HG03060 (cell line): ENCODE measurements at regions not wholly inside any gene's neighbourhood (a gene's known extent, or its start where the extent isn't known, plus 50 kb on each side); places are given as distances from the start of the nearest gene placed in this dataset.

Experiments
- ATAC-seq: cut with Tn5 transposase; IDR thresholded peaks from one replicate; pipeline ENCODE4 v1.9.1; 2021; ENCODE audit warnings: low read depth, moderate number of reproducible peaks; ENCODE audit not compliant: unreplicated experiment

GRCh38 chr2:53286345-53286744, 481.3 kb upstream of the CHAC2 start:
- no peak for ATAC-seq

DNA sequence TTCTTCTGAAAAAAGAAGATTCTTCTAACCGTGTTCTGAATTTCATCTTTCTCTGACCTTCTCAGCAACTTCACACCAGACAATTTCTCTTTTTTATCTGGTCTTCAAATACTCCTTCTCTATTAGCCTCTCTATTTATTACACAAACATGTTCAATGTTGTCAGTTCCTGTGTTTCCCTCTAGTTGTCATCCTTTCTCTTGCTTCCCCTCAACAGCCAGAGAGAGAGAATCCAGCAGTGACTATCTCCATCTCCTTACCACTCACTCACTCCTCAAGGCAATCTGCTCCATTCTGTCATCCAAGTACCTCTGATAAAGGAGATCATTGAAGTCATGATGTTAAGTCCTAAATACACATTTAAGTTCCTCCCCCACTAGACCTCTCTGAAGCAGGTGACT, 491.9 kb upstream of the CHAC2 start:
- ATAC-seq, result no peak

DNA sequence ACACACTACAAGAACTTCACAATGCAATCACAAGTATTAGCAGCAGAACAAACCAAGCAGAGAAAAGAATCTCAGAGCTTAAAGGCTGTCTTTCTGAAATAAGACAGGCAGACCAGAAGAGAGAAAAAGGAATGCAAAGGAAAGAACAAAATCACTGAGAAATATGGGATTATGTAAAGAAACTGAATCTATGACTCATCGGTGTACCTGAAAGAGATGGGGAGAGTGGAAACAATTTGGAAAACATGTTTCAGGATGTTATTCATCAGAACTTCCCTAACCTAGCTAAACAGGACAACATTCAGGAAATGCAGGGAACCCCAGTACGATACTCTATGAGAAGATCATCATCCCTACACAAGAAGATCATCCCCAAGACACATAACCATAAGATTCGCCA, 499.0 kb upstream of the CHAC2 start:
- no peak for ATAC-seq

GRCh38 chr2:53268086-53268485, 499.5 kb upstream of the CHAC2 start:
- no peak for ATAC-seq

GRCh38 chr2:53265544-53266299, 501.9 kb upstream of the CHAC2 start:
- no peak for ATAC-seq

DNA sequence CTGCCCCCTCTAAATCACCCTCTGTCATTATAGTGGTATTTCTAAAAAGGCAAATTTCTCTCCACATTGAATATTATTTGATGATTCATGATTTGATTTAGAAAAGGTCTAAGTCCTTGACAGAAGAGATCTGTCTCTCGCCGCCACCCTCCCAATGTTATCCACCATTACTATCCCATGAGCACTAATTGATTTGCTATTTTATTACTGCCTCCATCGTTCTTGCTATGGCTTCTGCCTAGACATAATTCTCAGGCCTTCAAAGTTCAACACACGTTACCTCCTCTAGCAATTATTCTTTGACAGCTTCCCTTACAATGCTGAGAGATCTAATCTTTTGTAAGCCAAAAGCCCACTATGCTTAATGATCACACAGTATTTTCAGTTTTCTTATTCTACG, 507.0 kb upstream of the CHAC2 start:
- no peak for ATAC-seq

- ATAC-seq, result no peak
Observed at GRCh38 chr2:53259395-53260009, 508.1 kb upstream of the CHAC2 start.

- ATAC-seq, result no peak
Observed at GRCh38 chr2:53257287-53257686, 510.3 kb upstream of the CHAC2 start.

DNA sequence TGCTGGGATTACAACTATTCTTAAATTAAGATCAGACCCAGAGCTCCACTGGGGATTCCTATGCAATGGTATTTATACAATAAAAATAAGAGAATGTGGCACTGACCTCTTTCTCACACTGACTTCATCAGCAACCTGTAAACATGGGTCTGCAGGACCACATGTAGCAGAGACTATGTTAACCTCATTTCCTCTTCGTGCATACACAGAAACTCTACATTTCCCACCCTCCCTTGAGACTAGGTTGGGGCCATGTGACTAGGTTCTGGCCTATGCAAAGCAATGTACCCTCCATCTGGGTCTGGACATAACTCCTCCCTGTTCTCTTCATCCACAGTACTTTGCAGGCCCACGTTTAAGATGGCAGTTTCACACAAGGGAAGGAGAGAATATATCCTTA, 514.4 kb upstream of the CHAC2 start:
- no peak for ATAC-seq

GRCh38 chr2:53252115-53252514, 515.5 kb upstream of the CHAC2 start:
- no peak for ATAC-seq

- ATAC-seq, result no peak
Observed at GRCh38 chr2:53247956-53248735, 519.5 kb upstream of the CHAC2 start.

- no peak for ATAC-seq
Observed at GRCh38 chr2:53243430-53243829, 524.2 kb upstream of the CHAC2 start.

DNA sequence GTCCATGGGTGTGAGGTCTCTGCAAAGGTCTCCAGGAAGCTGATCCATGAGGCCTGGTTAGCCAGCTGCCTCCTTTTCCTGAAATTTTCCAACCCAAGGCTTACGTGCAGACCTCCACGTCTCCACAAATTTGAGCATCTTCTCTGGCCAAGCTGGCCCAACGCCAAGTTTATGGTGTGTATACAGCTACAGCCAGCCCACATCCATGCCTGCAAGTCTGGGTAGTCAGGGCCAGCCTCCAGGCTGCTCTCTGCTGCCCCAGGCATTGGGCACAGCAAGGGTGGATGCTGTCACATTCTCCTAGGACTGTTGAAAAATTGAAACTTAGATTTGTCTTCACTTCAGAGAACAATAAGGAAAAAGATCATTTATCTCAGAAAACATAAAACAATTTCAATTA, 525.5 kb upstream of the CHAC2 start:
- ATAC-seq, result no peak

DNA sequence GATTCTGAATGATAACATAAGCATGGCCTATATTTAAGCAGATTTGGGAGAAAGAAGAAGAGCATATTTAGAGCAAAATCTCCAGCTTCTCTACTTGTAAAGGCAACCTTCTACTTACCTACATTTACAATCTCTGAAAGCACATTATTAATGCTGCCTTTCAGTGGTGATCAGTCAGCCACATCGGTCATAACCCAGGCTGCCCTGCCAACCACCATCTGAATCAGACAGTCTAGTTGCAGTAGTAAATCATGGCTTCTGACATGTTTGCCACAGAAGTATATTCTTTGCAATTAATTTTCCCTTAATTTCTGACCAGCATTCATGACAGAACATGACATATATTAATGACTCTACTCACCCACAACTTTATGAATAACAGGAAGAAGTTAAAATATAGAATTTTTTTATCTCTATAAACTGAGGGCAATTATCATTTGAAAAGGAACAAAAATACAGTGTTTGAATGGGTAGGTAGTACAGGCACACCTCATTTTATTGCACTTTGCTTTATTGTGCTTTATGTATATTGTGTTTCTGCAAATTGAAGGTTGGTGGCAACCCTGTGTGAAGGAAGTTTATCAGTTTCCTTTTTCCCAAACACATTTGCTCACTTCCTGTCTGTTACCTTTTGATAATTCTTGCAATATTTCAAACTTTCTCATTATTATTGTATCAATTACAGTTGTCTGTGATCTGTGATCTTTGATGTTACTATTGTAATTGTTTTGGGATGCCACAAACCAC, 531.6 kb upstream of the CHAC2 start:
- ATAC-seq, result no peak

- ATAC-seq, result no peak
Observed at GRCh38 chr2:53234548-53234903, 533.1 kb upstream of the CHAC2 start.

- ATAC-seq, result no peak
Observed at GRCh38 chr2:53233759-53234547, 533.7 kb upstream of the CHAC2 start.

GRCh38 chr2:53231908-53232307, 535.7 kb upstream of the CHAC2 start:
- ATAC-seq, result no peak

GRCh38 chr2:53230691-53231090, 536.9 kb upstream of the CHAC2 start:
- no peak for ATAC-seq

GRCh38 chr2:53227535-53227934, 540.1 kb upstream of the CHAC2 start:
- ATAC-seq, result no peak

DNA sequence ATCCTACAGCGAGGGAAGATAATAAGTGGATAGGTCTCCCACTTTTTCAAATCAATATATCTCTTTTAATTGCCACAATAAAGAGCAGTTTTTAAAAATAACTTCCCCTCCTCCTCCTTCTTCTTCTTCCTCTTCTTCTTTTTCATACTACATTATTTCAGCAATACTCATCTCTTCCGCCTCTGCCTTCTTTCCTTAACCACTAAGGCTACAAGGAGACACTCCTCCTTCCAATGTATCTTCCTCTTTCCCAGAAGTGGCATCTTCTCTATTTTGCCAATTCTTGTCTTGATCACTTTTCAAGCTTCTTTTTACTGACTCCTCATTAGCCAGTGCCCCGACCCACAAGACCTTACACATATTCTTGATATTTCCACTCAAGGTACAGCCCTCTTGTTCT, 546.6 kb upstream of the CHAC2 start:
- ATAC-seq, result no peak
